GM13976 (cell line): ENCODE measurements at regions not wholly inside any gene's neighbourhood (a gene's known extent, or its start where the extent isn't known, plus 50 kb on each side); places are given as distances from the start of the nearest gene placed in this dataset.

Experiments
- DNase-seq: peaks from one replicate; pipeline ENCODE4 v3.0.0; 2012; ENCODE audit warnings: low spot score
- CTCF ChIP-seq: IDR thresholded peaks from 2 replicates; pipeline ENCODE4 v1.5.1; 2012; ENCODE audit warnings: borderline replicate concordance, mild to moderate bottlenecking; ENCODE audit not compliant: insufficient read depth; ENCODE audit errors: extremely low read depth, missing control alignments, control extremely low read depth
- in situ Hi-C: fragments of 300-500 bp; cut with MboI; formaldehyde crosslinking; loops from one replicate; pipeline ENCODE4 v1.12.0; 2022; ENCODE audit warnings: low sequenced_read_pairs, mixed read lengths, inconsistent platforms; ENCODE audit not compliant: unreplicated experiment

DNA sequence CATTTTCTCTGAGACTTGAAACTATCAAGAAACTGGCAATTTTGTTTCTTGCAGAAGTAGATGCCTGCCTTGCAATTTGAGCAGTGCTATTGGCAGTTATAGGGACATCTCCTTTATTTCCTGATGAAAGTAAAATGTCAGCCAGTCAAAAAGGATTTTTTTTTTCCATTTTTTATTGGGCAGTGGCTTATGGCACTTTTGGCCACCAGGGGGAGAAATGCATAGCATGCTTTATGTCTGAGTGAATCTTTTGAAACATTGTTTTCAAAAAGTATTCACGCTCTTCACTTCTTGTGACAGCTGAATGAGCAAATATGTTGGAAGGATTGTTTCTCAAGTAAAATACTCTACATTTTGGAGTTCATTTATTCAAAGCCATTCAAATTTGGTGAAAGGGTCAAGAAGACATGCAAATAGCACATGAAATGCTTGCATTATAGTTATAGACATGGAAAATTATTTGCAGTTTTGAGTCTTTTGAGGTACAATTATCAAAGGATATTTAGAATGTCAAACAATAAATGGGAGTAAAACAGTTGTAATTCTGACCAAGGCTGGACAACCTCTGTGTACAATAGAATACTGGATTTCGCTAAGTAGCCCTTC is 491.0 kb downstream of the CDH2 start:
- DNase-seq, result no peak
- TF ChIP-seq CTCF, result no peak
- in situ Hi-C loops, result no loop called here

DNA sequence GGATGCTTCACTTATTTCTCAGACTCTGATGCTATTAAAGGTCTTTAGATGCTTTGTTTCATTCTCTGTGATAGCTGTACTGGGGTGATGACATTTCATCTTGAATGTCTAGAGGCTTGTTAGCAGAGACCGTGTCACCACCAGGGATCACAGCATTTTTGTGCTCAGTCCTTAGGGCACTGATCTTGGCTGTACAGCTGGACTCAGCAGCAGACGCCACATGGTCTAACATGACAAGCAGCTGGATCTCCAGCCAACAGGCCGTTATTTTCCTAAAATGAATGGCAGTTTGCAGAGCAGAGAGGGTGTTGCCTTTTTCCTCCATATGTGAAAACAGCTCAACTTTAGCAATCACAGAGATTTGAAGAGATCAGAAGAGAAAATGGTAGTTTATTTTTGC is 491.8 kb downstream of the CDH2 start:
- no peak for DNase-seq
- no peak for TF ChIP-seq CTCF
- in situ Hi-C loops, result no loop called here

DNA sequence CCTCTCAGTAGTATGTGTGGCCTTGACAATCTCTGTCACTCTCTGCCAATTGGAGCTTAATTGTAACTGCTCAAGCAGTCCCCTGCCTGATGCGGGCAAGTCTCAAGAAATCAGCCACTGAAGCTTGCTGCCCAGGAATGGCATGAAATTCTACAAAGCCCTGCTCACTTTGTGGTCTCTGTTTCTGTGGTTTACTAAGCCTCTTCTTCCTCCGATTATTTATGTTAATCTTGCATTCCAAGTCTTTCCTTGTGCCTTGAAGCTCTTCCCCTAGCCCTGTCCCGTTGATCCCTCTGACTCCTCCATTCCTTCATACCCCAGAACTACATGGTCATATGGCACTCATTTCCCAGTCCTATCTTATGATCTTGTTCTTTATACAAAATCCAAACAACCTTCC is 489.3 kb upstream of the CHST9 start:
- in situ Hi-C loops, result no loop called here
- DNase-seq, result no peak
- TF ChIP-seq CTCF, result no peak

- in situ Hi-C loops, result no loop called here
- DNase-seq, result no peak
- no peak for TF ChIP-seq CTCF
Observed at GRCh38 chr18:27673861-27674260, 488.8 kb upstream of the CHST9 start.

DNA sequence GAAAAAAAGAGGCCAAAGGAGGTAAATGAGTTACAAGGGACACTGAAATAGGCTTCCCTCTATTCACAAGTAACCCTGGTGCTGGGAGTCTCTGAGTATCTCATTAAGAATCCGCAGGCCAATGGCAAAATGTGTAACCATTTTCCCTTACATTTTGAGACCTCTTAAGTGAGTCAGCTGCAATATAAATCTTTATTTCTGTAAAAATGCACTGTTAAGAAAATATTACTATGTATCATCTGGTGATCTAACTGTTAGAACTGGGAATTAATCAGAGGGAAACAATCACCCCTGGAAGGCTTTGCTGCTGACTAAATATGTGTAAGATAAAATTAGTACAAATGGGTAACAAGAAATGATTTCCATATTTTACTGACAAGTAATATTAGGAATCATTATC is 483.1 kb upstream of the CHST9 start:
- in situ Hi-C loops, result no loop called here
- TF ChIP-seq CTCF, result no peak
- no peak for DNase-seq

DNA sequence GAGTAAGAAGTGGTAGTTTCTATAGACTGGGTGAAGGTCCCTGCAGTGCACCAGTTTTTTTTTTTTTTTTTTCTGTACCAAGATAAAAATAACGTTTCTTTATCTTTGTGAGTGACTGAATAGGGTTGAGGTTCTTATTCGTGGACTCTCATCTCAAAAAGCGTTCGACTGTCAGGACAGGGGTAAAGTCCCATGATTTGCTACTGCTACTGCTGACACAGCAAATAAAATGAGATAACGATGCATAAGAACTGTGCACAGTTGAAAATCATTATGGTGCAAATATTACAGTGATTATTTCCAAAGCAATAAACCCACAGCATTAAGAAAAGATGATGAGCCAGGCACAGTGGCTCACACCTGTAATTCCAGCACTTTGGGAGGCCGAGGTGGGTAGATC is 482.0 kb upstream of the CHST9 start:
- in situ Hi-C loops, result no loop called here
- TF ChIP-seq CTCF, result no peak
- DNase-seq, result no peak

DNA sequence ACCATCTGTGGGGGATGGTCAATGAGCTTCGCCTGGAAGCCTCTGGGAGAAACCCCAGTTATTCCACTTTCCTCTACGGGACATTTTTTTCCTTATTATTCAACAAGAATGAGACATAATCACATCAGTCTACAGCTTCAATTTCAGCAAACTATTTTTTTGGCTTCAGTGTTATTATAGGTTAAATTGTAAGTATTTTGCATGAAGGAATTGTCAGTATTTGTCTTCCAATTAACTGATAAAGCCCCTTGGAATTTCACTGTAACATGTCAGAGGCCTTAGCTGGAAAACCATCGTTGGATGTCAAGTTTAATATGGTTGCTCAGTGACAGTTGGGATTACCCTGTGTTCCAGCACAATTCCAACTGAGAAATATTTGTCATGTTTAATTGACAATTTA is 480.9 kb upstream of the CHST9 start:
- no peak for DNase-seq
- no peak for TF ChIP-seq CTCF
- in situ Hi-C loops, result no loop called here
